IMR-90 (cell line): ENCODE measurements at regions not wholly inside any gene's neighbourhood (a gene's known extent, or its start where the extent isn't known, plus 50 kb on each side); places are given as distances from the start of the nearest gene placed in this dataset.

ENCODE experiments used
- BHLHE40 ChIP-seq: fragments of 150-350 bp; IDR thresholded peaks from 2 replicates; pipeline ENCODE4 v1.6.1; 2016; ENCODE audit warnings: mild to moderate bottlenecking, low read depth, low read length
- CEBPB ChIP-seq: IDR thresholded peaks from 2 replicates; pipeline ENCODE4 v1.6.1; 2012; ENCODE audit warnings: low read depth, low read length, improper control_type of control experiment
- CTCF ChIP-seq: conservative IDR thresholded peaks from 2 replicates; pipeline ENCODE4 v1.5.1; 2012; ENCODE audit warnings: mild to moderate bottlenecking, low read depth, low read length, improper control_type of control experiment
- ELK1 ChIP-seq: fragments of 150-350 bp; IDR thresholded peaks from 2 replicates; pipeline ENCODE4 v1.6.1; 2016; ENCODE audit warnings: low read depth, mild to moderate bottlenecking, low read length, moderate library complexity, borderline replicate concordance
- FOS ChIP-seq: fragments of 150-350 bp; IDR thresholded peaks from 2 replicates; pipeline ENCODE4 v1.6.1; 2016; ENCODE audit warnings: low read depth, low read length
- MAFK ChIP-seq: IDR thresholded peaks from 2 replicates; pipeline ENCODE4 v1.6.1; 2012; ENCODE audit warnings: low read depth, low read length, improper control_type of control experiment
- MAZ ChIP-seq: IDR thresholded peaks from 2 replicates; pipeline ENCODE4 v1.6.1; 2012; ENCODE audit warnings: low read depth, mild to moderate bottlenecking, low read length, improper control_type of control experiment, moderate library complexity, borderline replicate concordance
- MXI1 ChIP-seq: IDR thresholded peaks from 2 replicates; pipeline ENCODE4 v1.6.1; 2012; ENCODE audit warnings: low read depth, mild to moderate bottlenecking, low read length, moderate library complexity, borderline replicate concordance
- POLR2A ChIP-seq: IDR thresholded peaks from 2 replicates; pipeline ENCODE4 v1.6.1; 2012; ENCODE audit warnings: mild to moderate bottlenecking, low read depth, low read length
- RAD21 ChIP-seq: IDR thresholded peaks from 2 replicates; pipeline ENCODE4 v1.6.1; 2012; ENCODE audit warnings: low read length, improper control_type of control experiment
- RCOR1 ChIP-seq: IDR thresholded peaks from 2 replicates; pipeline ENCODE4 v1.6.1; 2012; ENCODE audit warnings: mild to moderate bottlenecking, low read length, improper control_type of control experiment; ENCODE audit not compliant: insufficient replicate concordance
- RFX5 ChIP-seq: IDR thresholded peaks from 2 replicates; pipeline ENCODE4 v1.8.0; 2012; ENCODE audit warnings: low read depth, mild to moderate bottlenecking, low read length, moderate library complexity
- SMC3 ChIP-seq: fragments of 150-350 bp; IDR thresholded peaks from 2 replicates; pipeline ENCODE4 v1.6.1; 2016; ENCODE audit warnings: low read depth, mild to moderate bottlenecking, antibody characterized with exemption, low read length, moderate library complexity
- USF2 ChIP-seq: fragments of 150-350 bp; IDR thresholded peaks from 2 replicates; pipeline ENCODE4 v1.6.1; 2017; ENCODE audit warnings: mild to moderate bottlenecking, antibody characterized with exemption, low read length, low read depth

- no peak for TF ChIP-seq CTCF
- no peak for TF ChIP-seq POLR2A
- no peak for TF ChIP-seq RAD21
- TF ChIP-seq FOS, result no peak
- no peak for TF ChIP-seq RCOR1
- no peak for TF ChIP-seq MXI1
- TF ChIP-seq CEBPB, result no peak
- TF ChIP-seq RFX5, result no peak
- TF ChIP-seq MAZ, result no peak
- TF ChIP-seq ELK1, result no peak
- TF ChIP-seq USF2, result no peak
- TF ChIP-seq SMC3, result no peak
- no peak for TF ChIP-seq MAFK
- no peak for TF ChIP-seq BHLHE40
Measured at GRCh38 chr4:26106776-26107175, 192.8 kb downstream of the SMIM20 start.
